OCI-LY1 (cell line): ENCODE measurements at regions not wholly inside any gene's neighbourhood (a gene's known extent, or its start where the extent isn't known, plus 50 kb on each side); places are given as distances from the start of the nearest gene placed in this dataset.
"Not testable (repeated sequence)": the region's sequence is repeated elsewhere in the genome, so short reads cannot be mapped to it uniquely, and the experiment has no call there.

ENCODE experiments used
- H2AFZ ChIP-seq: fragments of 200-600 bp; sonication (generic), shearing (Covaris generic); 2 replicates; pipeline ENCODE4 v1.6.0; 2014; ENCODE audit warnings: antibody characterized with exemption, mild to moderate bottlenecking, low read length
- H3F3A ChIP-seq: fragments of 200-600 bp; sonication (generic), shearing (Covaris generic); 2 replicates; pipeline ENCODE4 v1.6.0; 2014; ENCODE audit warnings: mild to moderate bottlenecking, antibody characterized with exemption, low read length, moderate library complexity; ENCODE audit not compliant: insufficient read depth
- H3K27ac ChIP-seq: fragments of 200-600 bp; sonication (generic); 2 replicates; pipeline ENCODE4 v1.5.1; 2014; ENCODE audit warnings: low read length, mixed run types, mild to moderate bottlenecking, low read depth; ENCODE audit not compliant: poor library complexity, severe bottlenecking
- H3K27me3 ChIP-seq: fragments of 200-600 bp; sonication (generic); 2 replicates; pipeline ENCODE4 v1.6.0; 2014; ENCODE audit warnings: antibody characterized with exemption, mild to moderate bottlenecking, low read length, moderate library complexity; ENCODE audit not compliant: insufficient read depth
- H3K36me3 ChIP-seq: fragments of 200-600 bp; sonication (generic); 2 replicates; pipeline ENCODE4 v1.6.1; 2014; ENCODE audit warnings: mild to moderate bottlenecking, antibody characterized with exemption, low read length, moderate library complexity, mixed read lengths; ENCODE audit not compliant: insufficient read depth
- H3K4me1 ChIP-seq: fragments of 200-600 bp; sonication (generic); 2 replicates; pipeline ENCODE4 v1.5.1; 2014; ENCODE audit warnings: mild to moderate bottlenecking, low read length, moderate library complexity; ENCODE audit not compliant: insufficient read depth, severe bottlenecking
- H3K4me2 ChIP-seq: fragments of 200-600 bp; sonication (generic), shearing (Covaris generic); 2 replicates; pipeline ENCODE4 v1.6.1; 2014; ENCODE audit warnings: low read length
- H3K4me3 ChIP-seq: fragments of 200-600 bp; sonication (generic); 2 replicates; pipeline ENCODE4 v1.5.1; 2014; ENCODE audit warnings: low read length, low read depth, mild to moderate bottlenecking, mixed read lengths; ENCODE audit not compliant: poor library complexity, severe bottlenecking
- H3K79me2 ChIP-seq: fragments of 200-600 bp; shearing (Covaris generic); 2 replicates; pipeline ENCODE4 v1.6.1; 2016; ENCODE audit warnings: mixed run types, low read length, mixed read lengths; ENCODE audit not compliant: insufficient read depth
- H3K9ac ChIP-seq: fragments of 200-600 bp; sonication (generic), shearing (Covaris generic); 2 replicates; pipeline ENCODE4 v1.6.1; 2014; ENCODE audit warnings: mild to moderate bottlenecking, low read length, mixed read lengths
- H3K9me2 ChIP-seq: fragments of 200-600 bp; sonication (generic), shearing (Covaris generic); 2 replicates; pipeline ENCODE4 v1.6.1; 2014; ENCODE audit warnings: low read depth, mild to moderate bottlenecking, low read length, mixed read lengths
- H3K9me3 ChIP-seq: fragments of 200-600 bp; shearing (Covaris generic); 2 replicates; pipeline ENCODE4 v1.6.1; 2014; ENCODE audit warnings: low read length, mixed read lengths
- H4K20me1 ChIP-seq: fragments of 200-600 bp; sonication (generic), shearing (Covaris generic); 2 replicates; pipeline ENCODE4 v1.6.0; 2016; ENCODE audit warnings: mild to moderate bottlenecking, low read length; ENCODE audit not compliant: insufficient read depth
- EZH2 ChIP-seq: fragments of 200-600 bp; sonication (generic), shearing (Covaris generic); IDR thresholded peaks from 2 replicates; pipeline ENCODE4 v1.8.0; 2017; ENCODE audit warnings: borderline replicate concordance, mixed run types, mild to moderate bottlenecking, antibody characterized with exemption, low read length, moderate library complexity, mixed read lengths
- TF ChIP-seq, protein P1 (sequence below): fragments of 200-600 bp; sonication (generic), shearing (Covaris generic); IDR thresholded peaks from 2 replicates; pipeline ENCODE4 v1.5.1; 2017; ENCODE audit warnings: mild to moderate bottlenecking, antibody characterized with exemption, low read length, moderate library complexity, mixed read lengths

DNA sequence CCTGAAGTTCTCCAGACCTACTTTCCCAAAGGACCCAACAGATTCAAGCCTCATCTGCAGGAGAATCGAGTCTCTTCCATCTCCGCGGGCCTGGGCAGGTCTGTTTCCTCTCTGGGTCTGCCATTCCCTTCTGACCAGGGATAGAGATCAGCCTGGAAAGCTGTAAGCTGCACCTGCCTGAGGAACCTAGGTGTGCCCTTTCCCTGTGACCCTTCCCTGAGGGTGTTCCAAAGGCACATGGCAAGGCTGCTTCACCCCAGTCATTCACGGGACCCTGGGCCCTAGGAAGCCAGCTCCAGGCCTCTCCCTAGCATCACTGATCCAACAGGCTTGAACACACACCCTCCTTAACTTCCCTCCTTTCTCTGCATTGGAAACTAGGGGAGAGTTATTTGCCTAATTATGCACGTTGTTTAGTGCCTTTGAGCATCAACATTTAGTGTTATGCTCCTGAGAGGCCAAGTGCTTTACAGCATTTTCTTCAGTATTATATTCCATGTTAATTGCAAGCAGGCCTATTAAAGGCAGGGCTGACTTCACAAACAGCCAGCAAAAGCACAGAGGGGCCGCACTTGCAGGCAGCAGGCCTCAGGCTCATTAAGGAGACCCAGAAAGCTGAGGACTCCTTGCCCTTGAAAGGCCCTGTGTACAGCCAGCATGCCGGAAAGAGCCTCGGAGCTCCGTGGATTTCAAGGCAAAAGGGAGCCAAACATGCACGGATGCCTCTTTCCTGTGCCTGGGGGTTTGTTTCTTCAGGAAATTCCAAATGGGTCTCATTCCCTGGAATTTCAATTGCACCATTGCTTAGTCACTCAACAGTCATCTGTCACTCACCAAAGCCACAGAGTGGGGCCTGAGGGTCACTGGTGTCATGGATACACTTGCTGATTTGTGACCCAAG is 91.0 kb upstream of the FAM20C start:
- TF ChIP-seq, protein P1, sequence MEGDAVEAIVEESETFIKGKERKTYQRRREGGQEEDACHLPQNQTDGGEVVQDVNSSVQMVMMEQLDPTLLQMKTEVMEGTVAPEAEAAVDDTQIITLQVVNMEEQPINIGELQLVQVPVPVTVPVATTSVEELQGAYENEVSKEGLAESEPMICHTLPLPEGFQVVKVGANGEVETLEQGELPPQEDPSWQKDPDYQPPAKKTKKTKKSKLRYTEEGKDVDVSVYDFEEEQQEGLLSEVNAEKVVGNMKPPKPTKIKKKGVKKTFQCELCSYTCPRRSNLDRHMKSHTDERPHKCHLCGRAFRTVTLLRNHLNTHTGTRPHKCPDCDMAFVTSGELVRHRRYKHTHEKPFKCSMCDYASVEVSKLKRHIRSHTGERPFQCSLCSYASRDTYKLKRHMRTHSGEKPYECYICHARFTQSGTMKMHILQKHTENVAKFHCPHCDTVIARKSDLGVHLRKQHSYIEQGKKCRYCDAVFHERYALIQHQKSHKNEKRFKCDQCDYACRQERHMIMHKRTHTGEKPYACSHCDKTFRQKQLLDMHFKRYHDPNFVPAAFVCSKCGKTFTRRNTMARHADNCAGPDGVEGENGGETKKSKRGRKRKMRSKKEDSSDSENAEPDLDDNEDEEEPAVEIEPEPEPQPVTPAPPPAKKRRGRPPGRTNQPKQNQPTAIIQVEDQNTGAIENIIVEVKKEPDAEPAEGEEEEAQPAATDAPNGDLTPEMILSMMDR: no peak
- TF ChIP-seq EZH2: no peak
- Histone ChIP-seq H3K9ac (no peak overlapping the region), H3K36me3 (no peaks in the 10 kb centered on the region), H3F3A (no peaks in the 10 kb centered on the region), H3K79me2 (no peaks in the 10 kb centered on the region), H3K9me2 (no peaks in the 10 kb centered on the region), H3K4me1 (no peaks in the 10 kb centered on the region), H3K9me3 (no peaks in the 10 kb centered on the region), H3K27me3 (no peaks in the 10 kb centered on the region; the same call in 1 of the 2 replicates), H3K27ac (no peak overlapping the region), H3K4me3 (no peak overlapping the region), H2AFZ (no peak overlapping the region), H4K20me1 (no peaks in the 10 kb centered on the region), H3K4me2 (no peak overlapping the region)

GRCh38 chr7:102047-102711 is 90.2 kb upstream of the FAM20C start:
- Histone ChIP-seq H3K9me2 (no peaks in the 10 kb centered on the region), H3K9ac (no peak overlapping the region), H2AFZ (no peak overlapping the region), H3F3A (no peaks in the 10 kb centered on the region), H3K36me3 (no peaks in the 10 kb centered on the region), H4K20me1 (no peaks in the 10 kb centered on the region), H3K4me2 (no peak overlapping the region), H3K79me2 (no peaks in the 10 kb centered on the region), H3K27me3 (no peaks in the 10 kb centered on the region; the same call in 1 of the 2 replicates), H3K4me1 (no peaks in the 10 kb centered on the region), H3K4me3 (no peak overlapping the region), H3K27ac (no peak overlapping the region), H3K9me3 (no peaks in the 10 kb centered on the region)
- no peak for TF ChIP-seq EZH2
- TF ChIP-seq, protein P1: no peak

- H3K4me3 ChIP-seq: no peak overlapping the region
- TF ChIP-seq, protein P1: no peak
- TF ChIP-seq EZH2: no peak
- no peaks in the 10 kb centered on the region for H3K4me1 ChIP-seq
- H3K27me3 ChIP-seq: no peaks in the 10 kb centered on the region; the same call in 1 of the 2 replicates
- H4K20me1 ChIP-seq: no peaks in the 10 kb centered on the region
- no peak overlapping the region for H2AFZ ChIP-seq
- no peaks in the 10 kb centered on the region for H3K9me2 ChIP-seq
- H3K9me3 ChIP-seq: no peaks in the 10 kb centered on the region
- no peak overlapping the region for H3K27ac ChIP-seq
- no peak overlapping the region for H3K9ac ChIP-seq
- H3K4me2 ChIP-seq: no peak overlapping the region
- H3K36me3 ChIP-seq: no peaks in the 10 kb centered on the region
- H3F3A ChIP-seq: no peaks in the 10 kb centered on the region
- no peaks in the 10 kb centered on the region for H3K79me2 ChIP-seq
Measured at GRCh38 chr7:102721-103120, 89.7 kb upstream of the FAM20C start.

GRCh38 chr7:103981-104380 is 88.4 kb upstream of the FAM20C start:
- H3K27me3 ChIP-seq, H3K27ac ChIP-seq, H2AFZ ChIP-seq, H3K9me3 ChIP-seq, H3K4me2 ChIP-seq, H3F3A ChIP-seq, H3K9ac ChIP-seq, H3K79me2 ChIP-seq, H3K36me3 ChIP-seq, H3K4me1 ChIP-seq, H3K4me3 ChIP-seq, H3K9me2 ChIP-seq, H4K20me1 ChIP-seq: not testable (repeated sequence)
